ENCODE measurements at regions not wholly inside any gene's neighbourhood (a gene's known extent, or its start where the extent isn't known, plus 50 kb on each side); places are given as distances from the start of the nearest gene placed in this dataset.
"Not testable (repeated sequence)": the region's sequence is repeated elsewhere in the genome, so short reads cannot be mapped to it uniquely, and the experiment has no call there.

GRCh38 chrX:74034066-74034465 is 181.6 kb upstream of the XIST start:
- TF ChIP-seq, protein P1, sequence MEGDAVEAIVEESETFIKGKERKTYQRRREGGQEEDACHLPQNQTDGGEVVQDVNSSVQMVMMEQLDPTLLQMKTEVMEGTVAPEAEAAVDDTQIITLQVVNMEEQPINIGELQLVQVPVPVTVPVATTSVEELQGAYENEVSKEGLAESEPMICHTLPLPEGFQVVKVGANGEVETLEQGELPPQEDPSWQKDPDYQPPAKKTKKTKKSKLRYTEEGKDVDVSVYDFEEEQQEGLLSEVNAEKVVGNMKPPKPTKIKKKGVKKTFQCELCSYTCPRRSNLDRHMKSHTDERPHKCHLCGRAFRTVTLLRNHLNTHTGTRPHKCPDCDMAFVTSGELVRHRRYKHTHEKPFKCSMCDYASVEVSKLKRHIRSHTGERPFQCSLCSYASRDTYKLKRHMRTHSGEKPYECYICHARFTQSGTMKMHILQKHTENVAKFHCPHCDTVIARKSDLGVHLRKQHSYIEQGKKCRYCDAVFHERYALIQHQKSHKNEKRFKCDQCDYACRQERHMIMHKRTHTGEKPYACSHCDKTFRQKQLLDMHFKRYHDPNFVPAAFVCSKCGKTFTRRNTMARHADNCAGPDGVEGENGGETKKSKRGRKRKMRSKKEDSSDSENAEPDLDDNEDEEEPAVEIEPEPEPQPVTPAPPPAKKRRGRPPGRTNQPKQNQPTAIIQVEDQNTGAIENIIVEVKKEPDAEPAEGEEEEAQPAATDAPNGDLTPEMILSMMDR (IDR thresholded peaks at IDR 0.05 in 4 of 5, conservative IDR thresholded peaks at IDR 0.05 in 1 of 5), result not testable (repeated sequence)
- not testable (repeated sequence) for TF ChIP-seq POLR2A (IDR thresholded peaks at IDR 0.05)
